ENCODE measurements at regions not wholly inside any gene's neighbourhood (a gene's known extent, or its start where the extent isn't known, plus 50 kb on each side); places are given as distances from the start of the nearest gene placed in this dataset.
"Not testable (repeated sequence)": the region's sequence is repeated elsewhere in the genome, so short reads cannot be mapped to it uniquely, and the experiment has no call there.

DNA sequence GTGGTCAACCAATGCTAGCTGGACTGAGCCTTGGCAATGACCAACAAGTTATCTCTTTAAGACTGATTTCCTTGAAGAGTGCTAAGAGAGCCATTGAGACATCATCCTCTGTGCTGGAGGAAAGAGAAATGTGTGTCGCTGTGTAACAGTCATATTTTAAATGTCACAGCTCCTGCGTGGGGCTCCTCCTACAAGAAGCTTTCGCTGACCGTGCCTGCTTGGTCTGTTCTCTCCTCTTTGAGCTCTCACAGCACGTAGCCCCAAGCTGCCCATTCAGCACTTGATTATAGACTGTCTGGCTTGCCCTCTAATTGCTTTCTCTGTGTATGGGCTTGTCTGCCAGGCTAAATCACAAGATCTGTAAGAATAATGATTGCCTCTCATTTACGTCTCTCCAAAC, 221.3 kb downstream of the FOXD2 start:
- Mint-ChIP-seq H3K36me3 (ENCODE audit: low read depth) (no peaks in the 10 kb centered on the region), H3K27me3 (ENCODE audit: insufficient read depth) (peaks cover 10% of the 10 kb centered on the region), H3K4me3 (no peak overlapping the region), H3K9me3 (no peaks in the 10 kb centered on the region; the same call in 1 of the 2 replicates), H3K4me1 (ENCODE audit: low read depth) (no peaks in the 10 kb centered on the region; the same call in 1 of the 2 replicates), H3K27ac (no peak overlapping the region)
- TF ChIP-seq, protein P1, sequence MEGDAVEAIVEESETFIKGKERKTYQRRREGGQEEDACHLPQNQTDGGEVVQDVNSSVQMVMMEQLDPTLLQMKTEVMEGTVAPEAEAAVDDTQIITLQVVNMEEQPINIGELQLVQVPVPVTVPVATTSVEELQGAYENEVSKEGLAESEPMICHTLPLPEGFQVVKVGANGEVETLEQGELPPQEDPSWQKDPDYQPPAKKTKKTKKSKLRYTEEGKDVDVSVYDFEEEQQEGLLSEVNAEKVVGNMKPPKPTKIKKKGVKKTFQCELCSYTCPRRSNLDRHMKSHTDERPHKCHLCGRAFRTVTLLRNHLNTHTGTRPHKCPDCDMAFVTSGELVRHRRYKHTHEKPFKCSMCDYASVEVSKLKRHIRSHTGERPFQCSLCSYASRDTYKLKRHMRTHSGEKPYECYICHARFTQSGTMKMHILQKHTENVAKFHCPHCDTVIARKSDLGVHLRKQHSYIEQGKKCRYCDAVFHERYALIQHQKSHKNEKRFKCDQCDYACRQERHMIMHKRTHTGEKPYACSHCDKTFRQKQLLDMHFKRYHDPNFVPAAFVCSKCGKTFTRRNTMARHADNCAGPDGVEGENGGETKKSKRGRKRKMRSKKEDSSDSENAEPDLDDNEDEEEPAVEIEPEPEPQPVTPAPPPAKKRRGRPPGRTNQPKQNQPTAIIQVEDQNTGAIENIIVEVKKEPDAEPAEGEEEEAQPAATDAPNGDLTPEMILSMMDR (IDR thresholded peaks at IDR 0.05) = no peak
- DNase-seq = no peak

DNA sequence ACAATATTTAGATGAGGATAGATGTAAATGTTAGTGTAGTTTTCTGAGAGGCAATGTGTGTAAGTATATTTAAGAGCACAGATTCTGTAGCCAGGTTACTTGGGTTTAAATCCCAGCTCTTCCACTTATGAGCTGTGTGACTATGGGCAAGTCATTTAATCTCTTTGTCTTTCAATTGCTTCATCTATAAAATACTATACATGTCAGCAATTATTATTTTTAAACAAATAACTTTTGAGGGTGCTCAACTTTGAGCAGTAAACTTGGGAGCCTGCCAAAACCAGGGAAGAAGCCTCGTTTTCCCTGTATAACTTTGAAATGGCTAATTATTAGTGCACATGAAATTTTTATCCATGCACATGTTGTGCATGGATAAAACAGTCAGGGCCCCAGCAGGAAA, 222.8 kb downstream of the FOXD2 start:
- Mint-ChIP-seq H3K36me3 (ENCODE audit: low read depth) (no peaks in the 10 kb centered on the region), H3K4me3 (no peak overlapping the region), H3K27me3 (ENCODE audit: insufficient read depth) (peaks cover 10% of the 10 kb centered on the region), H3K27ac (no peak overlapping the region), H3K9me3 (no peaks in the 10 kb centered on the region; the same call in 1 of the 2 replicates), H3K4me1 (ENCODE audit: low read depth) (no peaks in the 10 kb centered on the region; the same call in 1 of the 2 replicates)
- no peak for DNase-seq
- TF ChIP-seq, protein P1 (IDR thresholded peaks at IDR 0.05) = no peak

DNA sequence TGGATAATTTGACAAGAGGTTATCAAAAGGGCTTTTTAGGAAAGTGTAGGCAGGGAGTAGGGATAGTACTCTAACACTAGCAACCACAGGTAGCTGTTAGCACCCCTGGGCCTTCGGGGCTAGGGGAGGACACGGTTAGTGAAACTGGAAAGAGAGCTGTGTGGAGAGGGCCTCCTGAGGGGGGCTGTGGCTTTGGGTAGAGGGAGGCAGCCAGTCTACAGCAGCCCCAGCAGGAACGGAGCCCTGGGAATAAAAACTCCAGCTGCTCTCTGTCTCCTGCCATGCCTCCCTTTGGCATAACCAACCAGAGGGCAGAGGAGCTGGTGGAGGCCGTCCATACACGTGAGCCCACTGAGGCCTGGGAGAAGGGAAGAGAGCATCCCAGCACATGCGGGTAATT, 223.2 kb downstream of the FOXD2 start:
- Mint-ChIP-seq H3K36me3 (ENCODE audit: low read depth) (no peaks in the 10 kb centered on the region), H3K4me3 (no peak overlapping the region), H3K27ac (no peak overlapping the region), H3K9me3 (no peaks in the 10 kb centered on the region; the same call in 1 of the 2 replicates), H3K4me1 (ENCODE audit: low read depth) (no peaks in the 10 kb centered on the region; the same call in 1 of the 2 replicates), H3K27me3 (ENCODE audit: insufficient read depth) (peaks cover 10% of the 10 kb centered on the region)
- TF ChIP-seq, protein P1 (IDR thresholded peaks at IDR 0.05) = no peak
- no peak for DNase-seq

DNA sequence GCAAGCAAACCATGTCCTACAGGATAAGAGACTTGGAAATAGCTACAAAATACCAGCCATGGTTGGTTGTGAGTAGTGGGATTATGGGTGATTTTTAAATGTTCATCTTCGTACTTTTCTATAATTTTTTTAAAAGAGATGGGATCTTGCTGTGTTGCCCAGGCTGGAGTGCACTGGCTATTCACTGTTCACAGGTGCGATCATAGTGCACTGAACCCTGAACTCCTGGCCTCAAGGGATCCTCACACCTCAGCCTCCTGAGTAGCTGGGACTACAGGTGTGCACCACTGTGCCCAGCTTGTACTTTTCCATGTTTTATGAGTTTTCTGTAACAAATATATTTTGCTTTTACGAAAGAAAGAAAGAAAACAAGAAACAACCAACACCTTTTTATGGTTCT, 224.2 kb downstream of the FOXD2 start:
- no peak overlapping the region for H3K27ac Mint-ChIP-seq
- H3K4me3 Mint-ChIP-seq = no peak overlapping the region
- TF ChIP-seq, protein P1 (IDR thresholded peaks at IDR 0.05) = no peak
- no peaks in the 10 kb centered on the region for H3K36me3 Mint-ChIP-seq (ENCODE audit: low read depth)
- H3K4me1 Mint-ChIP-seq (ENCODE audit: low read depth) = no peaks in the 10 kb centered on the region; the same call in 1 of the 2 replicates
- peaks cover 9% of the 10 kb centered on the region for H3K27me3 Mint-ChIP-seq (ENCODE audit: insufficient read depth)
- no peaks in the 10 kb centered on the region; the same call in 1 of the 2 replicates for H3K9me3 Mint-ChIP-seq
- DNase-seq = no peak

DNA sequence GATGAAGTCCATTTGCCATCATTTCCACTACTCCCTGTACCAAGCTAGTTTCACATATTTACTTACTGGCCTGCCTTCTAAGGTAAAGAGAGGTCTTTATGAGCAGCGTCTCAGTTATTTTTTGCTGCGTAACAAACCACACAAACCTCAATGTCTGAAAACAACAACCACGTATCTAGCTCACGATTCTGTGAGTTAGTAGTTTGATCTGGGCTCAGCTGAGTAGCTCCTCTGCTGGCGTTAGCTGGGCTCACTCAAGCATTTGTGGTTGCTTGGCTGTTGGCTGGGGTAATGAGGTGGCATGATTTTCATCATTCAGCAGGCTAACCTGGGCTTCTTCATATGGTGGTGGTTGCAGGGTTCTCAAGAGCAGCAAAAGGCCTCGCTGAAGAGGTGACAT, 225.4 kb downstream of the FOXD2 start:
- H3K4me3 Mint-ChIP-seq = no peak overlapping the region
- no peaks in the 10 kb centered on the region for H3K36me3 Mint-ChIP-seq (ENCODE audit: low read depth)
- no peak overlapping the region for H3K27ac Mint-ChIP-seq
- H3K4me1 Mint-ChIP-seq (ENCODE audit: low read depth) = no peaks in the 10 kb centered on the region
- TF ChIP-seq, protein P1 (IDR thresholded peaks at IDR 0.05) = no peak
- peaks cover 4% of the 10 kb centered on the region for H3K27me3 Mint-ChIP-seq (ENCODE audit: insufficient read depth)
- no peaks in the 10 kb centered on the region for H3K9me3 Mint-ChIP-seq
- DNase-seq = no peak

DNA sequence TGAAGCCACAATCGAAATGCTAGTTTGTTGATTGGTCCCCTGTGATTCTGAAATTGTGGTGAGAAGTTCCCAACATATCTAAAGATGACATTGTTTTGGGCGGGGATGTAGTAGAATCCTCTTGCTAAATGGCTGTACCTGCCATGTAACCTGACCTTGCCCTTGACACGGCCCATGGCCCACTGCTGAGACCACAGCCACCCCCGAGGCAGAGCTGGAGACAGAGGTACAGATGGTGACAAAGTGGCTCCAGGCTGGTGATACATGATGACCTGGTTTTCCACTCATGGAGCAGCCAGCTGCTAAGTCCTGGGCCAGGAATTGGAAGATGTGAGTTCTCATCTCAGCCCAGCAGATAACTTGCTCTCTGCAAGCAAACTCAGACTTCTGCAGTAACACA, 226.5 kb downstream of the FOXD2 start:
- H3K27me3 Mint-ChIP-seq (ENCODE audit: insufficient read depth) = peaks cover 4% of the 10 kb centered on the region
- H3K9me3 Mint-ChIP-seq = no peaks in the 10 kb centered on the region

DNA sequence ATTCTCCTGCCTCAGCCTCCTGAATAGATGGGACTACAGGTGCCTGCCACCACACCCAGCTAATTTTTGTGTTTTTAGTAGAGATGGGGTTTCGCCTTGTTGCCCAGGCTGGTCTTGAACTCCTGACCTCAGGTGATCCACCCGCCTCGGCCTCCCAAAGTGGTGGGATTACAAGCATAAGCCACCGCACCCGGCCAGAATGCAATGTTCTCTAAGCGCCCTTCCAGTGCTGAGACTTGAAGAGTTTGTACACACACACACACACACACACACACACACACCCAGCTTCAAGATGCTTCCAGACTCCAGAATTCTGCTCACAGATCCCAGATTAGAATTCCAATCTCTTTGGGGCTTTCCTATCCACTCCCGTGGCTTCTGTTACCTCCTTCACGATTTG, 227.1 kb downstream of the FOXD2 start:
- not testable (repeated sequence) for H3K4me1 Mint-ChIP-seq (ENCODE audit: low read depth); H3K4me3 Mint-ChIP-seq; H3K36me3 Mint-ChIP-seq (ENCODE audit: low read depth); H3K27me3 Mint-ChIP-seq (ENCODE audit: insufficient read depth); H3K9me3 Mint-ChIP-seq; DNase-seq; H3K27ac Mint-ChIP-seq

More for the DNA sequence above, 226.5 kb downstream of the FOXD2 start:
- Mint-ChIP-seq H3K27ac (no peak overlapping the region), H3K36me3 (ENCODE audit: low read depth) (no peaks in the 10 kb centered on the region), H3K4me3 (no peak overlapping the region), H3K4me1 (ENCODE audit: low read depth) (no peaks in the 10 kb centered on the region)
- no peak for DNase-seq
- TF ChIP-seq, protein P1 (IDR thresholded peaks at IDR 0.05) = no peak
